Natural killer cell (primary cell): ENCODE measurements at regions not wholly inside any gene's neighbourhood (a gene's known extent, or its start where the extent isn't known, plus 50 kb on each side); places are given as distances from the start of the nearest gene placed in this dataset.

Experiments
- ATAC-seq, 3 donors: fragments of 150-1000 bp in 2 of 3; fragments of 200-7000 bp in 1 of 3; cut with Tn5 transposase; 1 replicate in 1 of 3; 2 replicates in 2 of 3; pipeline ENCODE4 v1.10.0; 2021; ENCODE audit warnings: mild to moderate bottlenecking in 2 of 3, moderate library complexity in 2 of 3
- DNase-seq, 2 donors: peaks; one replicate each; pipeline versions ENCODE4 v3.0.0 to v3.0.0-alpha.2; 2013 to 2021; ENCODE audit warnings: mixed read lengths in 1 of 2
- H3K27ac ChIP-seq: one replicate; pipeline ENCODE4 v1.5.1; 2013; ENCODE audit warnings: mild to moderate bottlenecking, low read length
- H3K27me3 ChIP-seq: one replicate; pipeline ENCODE4 v1.6.1; 2013; ENCODE audit warnings: low read length; ENCODE audit not compliant: control insufficient read depth, insufficient read depth
- H3K36me3 ChIP-seq: one replicate; pipeline ENCODE4 v1.6.1; 2013; ENCODE audit warnings: low read length; ENCODE audit not compliant: control insufficient read depth, insufficient read depth
- H3K4me1 ChIP-seq: one replicate; pipeline ENCODE4 v1.6.1; 2013; ENCODE audit warnings: low read length; ENCODE audit not compliant: control insufficient read depth, insufficient read depth
- H3K4me3 ChIP-seq: one replicate; pipeline ENCODE4 v1.5.1; 2013; ENCODE audit warnings: low read length
- H3K9me3 ChIP-seq: one replicate; pipeline ENCODE4 v1.6.1; 2013; ENCODE audit warnings: low read length; ENCODE audit not compliant: control insufficient read depth, insufficient read depth
- H3K27ac Mint-ChIP-seq, 2 donors: one replicate each; pipeline ENCODE4 v1.8.0; 2022; ENCODE audit warnings: mild to moderate bottlenecking in 2 of 2, mixed read lengths in 2 of 2, moderate library complexity in 1 of 2
- H3K27me3 Mint-ChIP-seq, 2 donors: one replicate each; pipeline ENCODE4 v1.8.0; 2022; ENCODE audit warnings: low read depth in 2 of 2, mixed read lengths in 2 of 2
- H3K36me3 Mint-ChIP-seq: one replicate; pipeline ENCODE4 v1.8.0; 2022; ENCODE audit warnings: mixed read lengths
- H3K4me1 Mint-ChIP-seq, 2 donors: one replicate each; pipeline ENCODE4 v1.8.0; 2022; ENCODE audit warnings: mixed read lengths in 2 of 2
- H3K4me3 Mint-ChIP-seq: one replicate; pipeline ENCODE4 v1.8.0; 2022; ENCODE audit warnings: mild to moderate bottlenecking, moderate library complexity, mixed read lengths
- H3K9me3 Mint-ChIP-seq, 2 donors: one replicate each; pipeline ENCODE4 v1.8.0; 2022; ENCODE audit warnings: mixed read lengths in 2 of 2
- WGBS: methylation state at CpG from one replicate; pipeline ENCODE4 v1.1.7; 2013; ENCODE audit warnings: missing lambda C conversion rate; ENCODE audit not compliant: insufficient coverage; 5-methylcytosine and 5-hydroxymethylcytosine counted together
- intact Hi-C: fragments of 100-400 bp; cut with micrococcal nuclease; formaldehyde crosslinking; loops from one replicate; pipeline ENCODE4 v1.14.2; 2022
- TF ChIP-seq, protein P1 (sequence below): fragments of 200-600 bp; IDR thresholded peaks from one replicate; pipeline ENCODE4 v1.8.0; 2022; ENCODE audit warnings: antibody characterized with exemption

GRCh38 chr16:6047325-6047724 is 949.7 kb upstream of the EEF2KMT start:
- Mint-ChIP-seq H3K4me1 (no peaks in the 10 kb centered on the region), H3K27ac (no peak overlapping the region), H3K27me3 (peaks cover 0 to 2% of the 10 kb centered on the region in 2 donors), H3K4me3 (no peak overlapping the region), H3K9me3 (peaks cover 7 to 9% of the 10 kb centered on the region in 2 donors), H3K36me3 (no peaks in the 10 kb centered on the region)
- H3K9me3 ChIP-seq = no peaks in the 10 kb centered on the region
- no peak overlapping the region for H3K27ac ChIP-seq
- TF ChIP-seq, protein P1, sequence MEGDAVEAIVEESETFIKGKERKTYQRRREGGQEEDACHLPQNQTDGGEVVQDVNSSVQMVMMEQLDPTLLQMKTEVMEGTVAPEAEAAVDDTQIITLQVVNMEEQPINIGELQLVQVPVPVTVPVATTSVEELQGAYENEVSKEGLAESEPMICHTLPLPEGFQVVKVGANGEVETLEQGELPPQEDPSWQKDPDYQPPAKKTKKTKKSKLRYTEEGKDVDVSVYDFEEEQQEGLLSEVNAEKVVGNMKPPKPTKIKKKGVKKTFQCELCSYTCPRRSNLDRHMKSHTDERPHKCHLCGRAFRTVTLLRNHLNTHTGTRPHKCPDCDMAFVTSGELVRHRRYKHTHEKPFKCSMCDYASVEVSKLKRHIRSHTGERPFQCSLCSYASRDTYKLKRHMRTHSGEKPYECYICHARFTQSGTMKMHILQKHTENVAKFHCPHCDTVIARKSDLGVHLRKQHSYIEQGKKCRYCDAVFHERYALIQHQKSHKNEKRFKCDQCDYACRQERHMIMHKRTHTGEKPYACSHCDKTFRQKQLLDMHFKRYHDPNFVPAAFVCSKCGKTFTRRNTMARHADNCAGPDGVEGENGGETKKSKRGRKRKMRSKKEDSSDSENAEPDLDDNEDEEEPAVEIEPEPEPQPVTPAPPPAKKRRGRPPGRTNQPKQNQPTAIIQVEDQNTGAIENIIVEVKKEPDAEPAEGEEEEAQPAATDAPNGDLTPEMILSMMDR = no peak
- no peaks in the 10 kb centered on the region for H3K36me3 ChIP-seq
- WGBS = 85% methylated on average over 3 of the region's 3 CpGs
- no peak for ATAC-seq
- H3K4me3 ChIP-seq = no peak overlapping the region
- DNase-seq = no peak
- no peaks in the 10 kb centered on the region for H3K27me3 ChIP-seq
- no peaks in the 10 kb centered on the region for H3K4me1 ChIP-seq
- intact Hi-C loops = no loop called here

DNA sequence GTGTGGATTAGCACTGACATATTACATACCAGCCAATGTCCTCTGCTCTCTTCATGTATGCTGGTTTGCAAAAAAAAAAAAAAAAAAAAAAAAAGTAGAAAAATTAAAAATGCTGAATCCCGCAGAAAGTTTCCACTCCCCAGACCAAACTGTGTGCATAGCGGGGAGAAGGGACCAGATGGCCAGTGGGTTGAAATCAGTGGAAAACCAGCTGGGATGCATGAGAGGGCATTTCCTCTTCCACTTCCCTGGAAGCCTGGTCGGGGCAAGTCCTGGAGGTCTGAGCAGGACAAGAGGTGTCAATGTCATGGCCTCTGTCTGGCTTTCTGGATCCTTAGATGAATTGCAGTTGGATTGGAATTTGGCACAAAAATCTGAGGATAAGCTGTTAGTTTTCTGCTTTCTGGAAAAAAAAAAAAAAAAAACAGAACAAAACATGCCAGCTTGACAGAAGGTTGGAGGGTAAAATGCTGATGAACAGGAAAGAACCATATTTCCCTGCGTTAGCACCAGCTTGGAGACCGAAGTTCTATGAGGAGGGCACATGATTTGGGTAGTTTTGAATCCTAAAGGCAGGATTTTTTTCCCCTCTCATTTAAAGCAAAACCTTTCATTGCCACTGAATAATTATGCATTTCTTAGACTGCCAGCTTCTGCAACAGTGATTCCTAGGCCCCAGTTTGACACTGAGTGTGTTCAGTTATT is 941.5 kb upstream of the EEF2KMT start:
- DNase-seq = no peak
- no peaks in the 10 kb centered on the region for H3K4me1 ChIP-seq
- H3K9me3 ChIP-seq = no peaks in the 10 kb centered on the region
- H3K27me3 ChIP-seq = no peaks in the 10 kb centered on the region
- intact Hi-C loops = no loop called here
- no peaks in the 10 kb centered on the region for H3K4me1 Mint-ChIP-seq
- no peak overlapping the region for H3K27ac Mint-ChIP-seq
- TF ChIP-seq, protein P1 = no peak
- no peak overlapping the region for H3K27ac ChIP-seq
- no peaks in the 10 kb centered on the region for H3K27me3 Mint-ChIP-seq
- H3K4me3 ChIP-seq = no peak overlapping the region
- WGBS = 70% methylated on average over 4 of the region's 5 CpGs
- no peaks in the 10 kb centered on the region for H3K36me3 ChIP-seq
- H3K9me3 Mint-ChIP-seq = no peaks in the 10 kb centered on the region
- no peaks in the 10 kb centered on the region for H3K36me3 Mint-ChIP-seq
- no peak for ATAC-seq
- no peak overlapping the region for H3K4me3 Mint-ChIP-seq

GRCh38 chr16:6035161-6035560 is 937.6 kb upstream of the EEF2KMT start:
- DNase-seq (no peak), ATAC-seq (no peak)
- Mint-ChIP-seq H3K27ac (no peak overlapping the region), H3K4me3 (no peak overlapping the region), H3K27me3 (peaks cover 0 to 3% of the 10 kb centered on the region in 2 donors), H3K9me3 (peaks cover 0 to 4% of the 10 kb centered on the region in 2 donors), H3K4me1 (no peaks in the 10 kb centered on the region), H3K36me3 (no peaks in the 10 kb centered on the region)
- Histone ChIP-seq H3K9me3 (no peaks in the 10 kb centered on the region), H3K27ac (no peak overlapping the region), H3K4me1 (no peaks in the 10 kb centered on the region), H3K36me3 (no peaks in the 10 kb centered on the region), H3K4me3 (no peak overlapping the region), H3K27me3 (no peaks in the 10 kb centered on the region)
- intact Hi-C loops = no loop called here
- 61% methylated on average over 3 of the region's 6 CpGs for WGBS
- TF ChIP-seq, protein P1 = no peak

DNA sequence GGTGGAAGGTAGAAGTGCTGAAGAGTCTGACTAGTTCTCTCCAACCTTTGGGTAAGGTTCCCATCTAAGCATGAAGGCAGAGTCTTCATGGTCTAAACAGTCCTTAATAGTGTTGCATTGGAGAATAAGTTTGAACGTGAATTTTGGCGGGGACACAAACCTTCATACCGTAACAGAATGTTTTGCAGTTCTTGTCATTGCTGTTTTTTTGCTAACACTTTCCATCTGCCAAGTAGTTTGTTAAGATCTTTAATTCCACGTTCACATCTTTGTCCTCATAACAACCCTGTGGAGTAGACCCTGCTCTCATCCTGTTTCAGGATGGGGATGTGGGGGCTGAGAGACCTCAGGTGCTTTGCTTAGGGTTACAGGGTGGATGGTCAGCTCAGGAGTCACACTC is 936.9 kb upstream of the EEF2KMT start:
- Mint-ChIP-seq H3K27me3 (peaks cover 0 to 3% of the 10 kb centered on the region in 2 donors), H3K4me3 (no peak overlapping the region), H3K36me3 (no peaks in the 10 kb centered on the region), H3K4me1 (no peaks in the 10 kb centered on the region), H3K27ac (no peak overlapping the region), H3K9me3 (peaks cover 0 to 4% of the 10 kb centered on the region in 2 donors)
- H3K27ac ChIP-seq = no peak overlapping the region
- no peak overlapping the region for H3K4me3 ChIP-seq
- no peak for ATAC-seq
- no peaks in the 10 kb centered on the region for H3K4me1 ChIP-seq
- no peaks in the 10 kb centered on the region for H3K27me3 ChIP-seq
- WGBS = 84% methylated on average over 4 of the region's 4 CpGs
- TF ChIP-seq, protein P1 = no peak
- DNase-seq = no peak
- no peaks in the 10 kb centered on the region for H3K36me3 ChIP-seq
- intact Hi-C loops = no loop called here
- no peaks in the 10 kb centered on the region for H3K9me3 ChIP-seq
